ENCODE measurements at regions not wholly inside any gene's neighbourhood (a gene's known extent, or its start where the extent isn't known, plus 50 kb on each side); places are given as distances from the start of the nearest gene placed in this dataset.

DNA sequence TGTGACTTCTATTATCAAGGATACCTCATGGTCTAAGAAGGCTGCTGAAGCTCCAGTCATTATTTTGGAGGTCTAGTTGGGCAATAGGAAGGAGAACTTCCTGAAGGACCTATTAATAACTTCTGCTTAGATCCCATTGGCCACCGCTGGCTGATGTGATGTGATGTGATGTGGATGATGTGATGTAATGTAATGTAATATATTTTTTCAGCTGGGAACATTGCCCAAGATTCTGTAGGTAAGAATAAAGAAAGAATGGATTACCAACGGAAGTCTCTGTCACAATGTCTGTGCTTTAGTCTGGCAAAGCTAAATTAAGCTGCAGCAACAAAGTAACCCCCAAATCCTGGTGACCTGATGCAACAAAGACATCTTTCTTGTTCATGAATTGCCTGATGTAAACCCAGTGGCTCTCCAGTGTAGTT, 233.7 kb downstream of the PTEN start:
- TF ChIP-seq, protein P1, sequence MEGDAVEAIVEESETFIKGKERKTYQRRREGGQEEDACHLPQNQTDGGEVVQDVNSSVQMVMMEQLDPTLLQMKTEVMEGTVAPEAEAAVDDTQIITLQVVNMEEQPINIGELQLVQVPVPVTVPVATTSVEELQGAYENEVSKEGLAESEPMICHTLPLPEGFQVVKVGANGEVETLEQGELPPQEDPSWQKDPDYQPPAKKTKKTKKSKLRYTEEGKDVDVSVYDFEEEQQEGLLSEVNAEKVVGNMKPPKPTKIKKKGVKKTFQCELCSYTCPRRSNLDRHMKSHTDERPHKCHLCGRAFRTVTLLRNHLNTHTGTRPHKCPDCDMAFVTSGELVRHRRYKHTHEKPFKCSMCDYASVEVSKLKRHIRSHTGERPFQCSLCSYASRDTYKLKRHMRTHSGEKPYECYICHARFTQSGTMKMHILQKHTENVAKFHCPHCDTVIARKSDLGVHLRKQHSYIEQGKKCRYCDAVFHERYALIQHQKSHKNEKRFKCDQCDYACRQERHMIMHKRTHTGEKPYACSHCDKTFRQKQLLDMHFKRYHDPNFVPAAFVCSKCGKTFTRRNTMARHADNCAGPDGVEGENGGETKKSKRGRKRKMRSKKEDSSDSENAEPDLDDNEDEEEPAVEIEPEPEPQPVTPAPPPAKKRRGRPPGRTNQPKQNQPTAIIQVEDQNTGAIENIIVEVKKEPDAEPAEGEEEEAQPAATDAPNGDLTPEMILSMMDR (IDR thresholded peaks at IDR 0.05), result no peak
- DNase-seq, result no peak
- no peak overlapping the region for H3K27ac ChIP-seq (ENCODE audit: low read length)
- H3K4me1 ChIP-seq (ENCODE audit: control insufficient read depth, insufficient read depth, low read length), result peaks cover 21% of the 10 kb centered on the region
- Mint-ChIP-seq H3K4me1 (peaks cover 25 to 29% of the 10 kb centered on the region in 2 donors), H3K9me3 (no peaks in the 10 kb centered on the region), H3K4me3 (no peak overlapping the region), H3K27me3 (ENCODE audit: low read depth in 2 of 2) (peaks cover 0 to 13% of the 10 kb centered on the region in 2 donors), H3K36me3 (no peaks in the 10 kb centered on the region), H3K27ac (no peak overlapping the region)
- no peaks in the 10 kb centered on the region for H3K27me3 ChIP-seq (ENCODE audit: control insufficient read depth, insufficient read depth, low read length)
- intact Hi-C loops (cut with micrococcal nuclease), result no loop called here
- 80% methylated on average over 2 of the region's 2 CpGs for WGBS (ENCODE audit: insufficient coverage)
- no peaks in the 10 kb centered on the region for H3K36me3 ChIP-seq (ENCODE audit: control insufficient read depth, insufficient read depth, low read length)
- no peaks in the 10 kb centered on the region for H3K9me3 ChIP-seq (ENCODE audit: control insufficient read depth, insufficient read depth, low read length)
- no peak overlapping the region for H3K4me3 ChIP-seq (ENCODE audit: low read length)
- no peak for ATAC-seq

GRCh38 chr10:88097536-88097935, 234.1 kb downstream of the PTEN start:
- Mint-ChIP-seq H3K9me3 (no peaks in the 10 kb centered on the region), H3K4me1 (peaks cover 21 to 25% of the 10 kb centered on the region in 2 donors), H3K4me3 (no peak overlapping the region), H3K27me3 (ENCODE audit: low read depth in 2 of 2) (peaks cover 0 to 13% of the 10 kb centered on the region in 2 donors), H3K27ac (no peak overlapping the region), H3K36me3 (no peaks in the 10 kb centered on the region)
- Histone ChIP-seq H3K27ac (ENCODE audit: low read length) (no peak overlapping the region), H3K36me3 (ENCODE audit: control insufficient read depth, insufficient read depth, low read length) (no peaks in the 10 kb centered on the region), H3K9me3 (ENCODE audit: control insufficient read depth, insufficient read depth, low read length) (no peaks in the 10 kb centered on the region), H3K27me3 (ENCODE audit: control insufficient read depth, insufficient read depth, low read length) (no peaks in the 10 kb centered on the region), H3K4me1 (ENCODE audit: control insufficient read depth, insufficient read depth, low read length) (peaks cover 17% of the 10 kb centered on the region), H3K4me3 (ENCODE audit: low read length) (no peak overlapping the region)
- TF ChIP-seq, protein P1 (IDR thresholded peaks at IDR 0.05), result no peak
- intact Hi-C loops (cut with micrococcal nuclease), result no loop called here
- no peak for ATAC-seq
- no peak for DNase-seq

GRCh38 chr10:88100281-88100680, 236.9 kb downstream of the PTEN start:
- peaks cover 0 to 8% of the 10 kb centered on the region in 2 donors for H3K27me3 Mint-ChIP-seq (ENCODE audit: low read depth in 2 of 2)
- no peak overlapping the region for H3K27ac Mint-ChIP-seq

GRCh38 chr10:88101666-88102065, 238.2 kb downstream of the PTEN start:
- Mint-ChIP-seq H3K36me3 (no peaks in the 10 kb centered on the region), H3K4me1 (no peaks in the 10 kb centered on the region), H3K9me3 (no peaks in the 10 kb centered on the region), H3K27me3 (ENCODE audit: low read depth in 2 of 2) (peaks cover 0 to 8% of the 10 kb centered on the region in 2 donors), H3K27ac (no peak overlapping the region), H3K4me3 (no peak overlapping the region)
- Histone ChIP-seq H3K4me1 (ENCODE audit: control insufficient read depth, insufficient read depth, low read length) (peaks cover 2% of the 10 kb centered on the region), H3K27ac (ENCODE audit: low read length) (no peak overlapping the region), H3K9me3 (ENCODE audit: control insufficient read depth, insufficient read depth, low read length) (no peaks in the 10 kb centered on the region), H3K27me3 (ENCODE audit: control insufficient read depth, insufficient read depth, low read length) (no peaks in the 10 kb centered on the region), H3K4me3 (ENCODE audit: low read length) (no peak overlapping the region), H3K36me3 (ENCODE audit: control insufficient read depth, insufficient read depth, low read length) (no peaks in the 10 kb centered on the region)
- TF ChIP-seq, protein P1 (IDR thresholded peaks at IDR 0.05), result no peak
- ATAC-seq, result no peak
- intact Hi-C loops (cut with micrococcal nuclease), result no loop called here
- no CpG with 5 or more reads among the region's 2 CpGs for WGBS (ENCODE audit: insufficient coverage)
- DNase-seq, result no peak

More at GRCh38 chr10:88100281-88100680, 236.9 kb downstream of the PTEN start:
- Mint-ChIP-seq H3K9me3 (no peaks in the 10 kb centered on the region), H3K4me1 (no peaks in the 10 kb centered on the region), H3K36me3 (no peaks in the 10 kb centered on the region), H3K4me3 (no peak overlapping the region)
- intact Hi-C loops (cut with micrococcal nuclease), result no loop called here
- TF ChIP-seq, protein P1 (IDR thresholded peaks at IDR 0.05), result no peak
- DNase-seq (no peak), ATAC-seq (no peak)
- no peaks in the 10 kb centered on the region for H3K4me1 ChIP-seq (ENCODE audit: control insufficient read depth, insufficient read depth, low read length)
- no peaks in the 10 kb centered on the region for H3K27me3 ChIP-seq (ENCODE audit: control insufficient read depth, insufficient read depth, low read length)
- no peak overlapping the region for H3K27ac ChIP-seq (ENCODE audit: low read length)
- no peaks in the 10 kb centered on the region for H3K9me3 ChIP-seq (ENCODE audit: control insufficient read depth, insufficient read depth, low read length)
- H3K4me3 ChIP-seq (ENCODE audit: low read length), result no peak overlapping the region
- no peaks in the 10 kb centered on the region for H3K36me3 ChIP-seq (ENCODE audit: control insufficient read depth, insufficient read depth, low read length)

Measured in natural killer cell (primary cell).